ENCODE measurements at regions not wholly inside any gene's neighbourhood (a gene's known extent, or its start where the extent isn't known, plus 50 kb on each side); places are given as distances from the start of the nearest gene placed in this dataset.

GRCh38 chr9:120258096-120258495 is 321.9 kb downstream of the CDK5RAP2 start:
- Histone ChIP-seq H2BK5ac (ENCODE audit: insufficient read length, low read length) (no peak overlapping the region), H2AK5ac (ENCODE audit: insufficient read length, low read length) (no peak overlapping the region), H2BK15ac (ENCODE audit: low read depth, low read length) (no peak overlapping the region), H4K8ac (replicated peaks; ENCODE audit: insufficient read length, low read depth, low read length) (no peak overlapping the region), H2BK12ac (ENCODE audit: insufficient read length, low read depth, low read length) (no peak overlapping the region), H3K9me3 (ENCODE audit: control insufficient read depth, low read depth, low read length) (no peaks in the 10 kb centered on the region), H4K91ac (ENCODE audit: insufficient read length, low read depth, low read length) (no peak overlapping the region), H2AFZ (ENCODE audit: low read length) (no peak overlapping the region), H2BK120ac (ENCODE audit: low read depth, low read length, poor library complexity, severe bottlenecking) (no peak overlapping the region), H2BK20ac (ENCODE audit: low read depth, low read length, poor library complexity, severe bottlenecking) (no peak overlapping the region), H3K23ac (ENCODE audit: insufficient read length, low read depth, low read length) (no peak overlapping the region), H4K5ac (ENCODE audit: insufficient read length, low read depth, low read length) (no peak overlapping the region), H3K4ac (ENCODE audit: low read depth, low read length) (no peak overlapping the region), H3K79me2 (ENCODE audit: insufficient read depth, low read length) (no peaks in the 10 kb centered on the region), H3K27ac (ENCODE audit: insufficient read length, low read depth, low read length) (no peak overlapping the region), H4K20me1 (ENCODE audit: control insufficient read depth, insufficient read depth, insufficient read length) (no peaks in the 10 kb centered on the region), H3K79me1 (ENCODE audit: insufficient read depth, low read depth, low read length, poor library complexity, severe bottlenecking) (no peaks in the 10 kb centered on the region), H3K4me1 (ENCODE audit: insufficient read depth, low read length) (no peaks in the 10 kb centered on the region), H3K18ac (ENCODE audit: insufficient read length, low read depth, low read length) (no peak overlapping the region), H3K56ac (ENCODE audit: insufficient read length, low read depth, low read length) (no peak overlapping the region), H3K9ac (ENCODE audit: extremely low read depth, insufficient read length, low read length) (no peak overlapping the region), H3K14ac (ENCODE audit: insufficient read depth, low read length) (no peak overlapping the region), H3K27me3 (ENCODE audit: insufficient read depth, low read length) (no peaks in the 10 kb centered on the region), H3T11ph (ENCODE audit: low read length) (no peak overlapping the region), H3K23me2 (ENCODE audit: insufficient read length, low read depth, low read length, poor library complexity, severe bottlenecking) (no peaks in the 10 kb centered on the region), H3K4me2 (ENCODE audit: insufficient read depth, insufficient read length, low read length) (no peak overlapping the region)
- H3K27ac Mint-ChIP-seq, result no peak overlapping the region
- no peaks in the 10 kb centered on the region for H3K36me3 Mint-ChIP-seq (ENCODE audit: insufficient read depth in 1 of 3, low read depth in 3 of 3)
- no peak overlapping the region for H3K4me3 Mint-ChIP-seq
- peaks cover 12% of the 10 kb centered on the region for H3K27me3 Mint-ChIP-seq (ENCODE audit: low read depth)
- no peaks in the 10 kb centered on the region; a peak in 1 of 4 replicates for H3K4me1 Mint-ChIP-seq
- no peaks in the 10 kb centered on the region for H3K9me3 Mint-ChIP-seq
- WGBS (ENCODE audit: extremely low coverage, insufficient read length, low lambda C conversion rate), result no CpG with 5 or more reads among the region's 3 CpGs
- TF ChIP-seq CTCF (conservative IDR thresholded peaks at IDR 0.05), result no peak
- no peak for DNase-seq

Data from H9 (cell line).